ENCODE measurements at regions not wholly inside any gene's neighbourhood (a gene's known extent, or its start where the extent isn't known, plus 50 kb on each side); places are given as distances from the start of the nearest gene placed in this dataset.

DNA sequence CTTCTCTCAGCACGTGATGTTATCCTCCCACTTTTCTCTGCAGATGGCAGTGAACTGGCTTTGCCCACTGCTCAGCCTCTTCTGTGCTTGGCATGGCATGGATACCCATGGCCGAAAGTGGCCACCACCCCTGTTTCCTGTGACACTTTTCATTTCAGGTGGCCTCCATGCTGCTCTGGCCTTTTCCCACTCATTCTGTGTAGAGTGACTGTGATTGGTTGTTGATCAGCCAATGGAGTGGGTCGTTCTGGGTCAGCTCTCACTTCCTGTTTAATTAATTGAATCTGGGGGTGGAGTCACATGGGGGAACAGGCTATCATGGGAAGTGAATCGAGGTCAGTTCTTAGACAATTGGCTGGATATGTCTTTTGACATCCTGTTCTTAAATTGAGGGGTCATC, 350.1 kb upstream of the EEF2KMT start:
- intact Hi-C loops (cut with DNase I), result no loop called here
- Histone ChIP-seq H3K36me3 (no peaks in the 10 kb centered on the region), H3K9me3 (no peaks in the 10 kb centered on the region), H3K27me3 (no peaks in the 10 kb centered on the region), H3K4me3 (no peak overlapping the region), H3K27ac (no peak overlapping the region), H3K4me1 (no peaks in the 10 kb centered on the region)
- no peak for DNase-seq (ENCODE audit: extremely low spot score in 2 of 2)
- TF ChIP-seq POLR2AphosphoS5 (IDR thresholded peaks at IDR 0.05; ENCODE audit: insufficient read depth in 1 of 2, low read depth in 1 of 2), result no peak
- no peak for TF ChIP-seq POLR2A (IDR thresholded peaks at IDR 0.05)
- TF ChIP-seq, protein P1, sequence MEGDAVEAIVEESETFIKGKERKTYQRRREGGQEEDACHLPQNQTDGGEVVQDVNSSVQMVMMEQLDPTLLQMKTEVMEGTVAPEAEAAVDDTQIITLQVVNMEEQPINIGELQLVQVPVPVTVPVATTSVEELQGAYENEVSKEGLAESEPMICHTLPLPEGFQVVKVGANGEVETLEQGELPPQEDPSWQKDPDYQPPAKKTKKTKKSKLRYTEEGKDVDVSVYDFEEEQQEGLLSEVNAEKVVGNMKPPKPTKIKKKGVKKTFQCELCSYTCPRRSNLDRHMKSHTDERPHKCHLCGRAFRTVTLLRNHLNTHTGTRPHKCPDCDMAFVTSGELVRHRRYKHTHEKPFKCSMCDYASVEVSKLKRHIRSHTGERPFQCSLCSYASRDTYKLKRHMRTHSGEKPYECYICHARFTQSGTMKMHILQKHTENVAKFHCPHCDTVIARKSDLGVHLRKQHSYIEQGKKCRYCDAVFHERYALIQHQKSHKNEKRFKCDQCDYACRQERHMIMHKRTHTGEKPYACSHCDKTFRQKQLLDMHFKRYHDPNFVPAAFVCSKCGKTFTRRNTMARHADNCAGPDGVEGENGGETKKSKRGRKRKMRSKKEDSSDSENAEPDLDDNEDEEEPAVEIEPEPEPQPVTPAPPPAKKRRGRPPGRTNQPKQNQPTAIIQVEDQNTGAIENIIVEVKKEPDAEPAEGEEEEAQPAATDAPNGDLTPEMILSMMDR (IDR thresholded peaks at IDR 0.05), result no peak

DNA sequence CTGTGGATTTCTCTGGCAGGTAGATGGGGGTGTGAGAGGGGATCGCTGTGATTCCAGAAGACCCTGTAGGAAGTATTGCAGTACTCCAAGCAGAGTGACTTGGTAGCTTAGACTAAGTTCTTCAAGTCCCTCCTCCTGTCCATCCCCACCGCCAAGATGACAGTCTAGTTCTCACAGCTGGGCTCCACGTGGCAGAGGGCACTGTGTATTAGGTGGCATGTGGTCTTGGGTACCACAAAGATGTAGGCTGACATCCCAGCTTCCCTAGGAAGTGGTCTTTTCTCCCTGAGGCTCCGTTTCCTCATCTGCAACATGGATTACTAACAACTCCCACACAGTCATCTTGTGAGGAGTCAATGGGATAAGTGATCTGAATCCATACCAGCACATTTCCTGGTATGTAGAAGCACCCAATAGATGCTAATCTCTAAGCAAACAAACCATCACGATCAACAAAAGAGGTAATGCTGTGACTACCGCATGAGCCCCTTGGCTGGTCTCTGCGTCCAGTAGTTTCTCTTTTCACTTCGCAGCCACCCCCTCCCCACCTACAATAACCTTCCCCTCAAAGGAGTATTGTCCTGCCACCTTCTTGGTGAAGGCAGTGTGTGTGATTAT, 349.1 kb upstream of the EEF2KMT start:
- Histone ChIP-seq H3K4me3 (no peak overlapping the region), H3K27me3 (no peaks in the 10 kb centered on the region), H3K36me3 (no peaks in the 10 kb centered on the region), H3K27ac (no peak overlapping the region), H3K9me3 (no peaks in the 10 kb centered on the region), H3K4me1 (no peaks in the 10 kb centered on the region)
- DNase-seq (ENCODE audit: extremely low spot score in 2 of 2), result no peak
- intact Hi-C loops (cut with DNase I), result no loop called here
- TF ChIP-seq, protein P1 (IDR thresholded peaks at IDR 0.05), result no peak
- TF ChIP-seq POLR2AphosphoS5 (IDR thresholded peaks at IDR 0.05; ENCODE audit: insufficient read depth in 1 of 2, low read depth in 1 of 2) (no peak), POLR2A (IDR thresholded peaks at IDR 0.05) (no peak)

DNA sequence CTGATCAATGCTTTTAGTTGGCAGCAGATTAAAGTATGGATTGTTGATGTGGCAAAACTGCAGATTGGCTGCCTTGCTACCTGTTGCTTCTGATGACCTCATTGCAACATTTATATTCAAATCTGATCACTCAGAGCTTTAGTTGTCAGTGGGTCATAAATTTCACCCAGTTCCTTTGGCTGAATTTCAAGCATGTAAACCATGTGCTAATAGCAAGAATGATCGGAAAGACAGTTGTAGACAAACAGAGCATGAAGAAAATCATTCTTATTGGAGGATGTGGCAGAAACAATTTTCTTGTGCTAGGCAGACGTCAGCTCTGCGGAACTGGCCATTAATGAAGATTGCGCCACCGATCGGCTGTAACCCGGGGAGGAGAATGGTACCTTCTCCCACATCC, 346.6 kb upstream of the EEF2KMT start:
- H3K9me3 ChIP-seq, result no peaks in the 10 kb centered on the region
- TF ChIP-seq POLR2A (IDR thresholded peaks at IDR 0.05) (no peak), POLR2AphosphoS5 (IDR thresholded peaks at IDR 0.05; ENCODE audit: insufficient read depth in 1 of 2, low read depth in 1 of 2) (no peak)
- TF ChIP-seq, protein P1 (IDR thresholded peaks at IDR 0.05), result no peak
- no peaks in the 10 kb centered on the region for H3K27me3 ChIP-seq
- H3K4me3 ChIP-seq, result no peak overlapping the region
- intact Hi-C loops (cut with DNase I), result no loop called here
- H3K4me1 ChIP-seq, result no peaks in the 10 kb centered on the region
- DNase-seq (ENCODE audit: extremely low spot score in 2 of 2), result no peak
- H3K27ac ChIP-seq, result no peak overlapping the region
- no peaks in the 10 kb centered on the region for H3K36me3 ChIP-seq

DNA sequence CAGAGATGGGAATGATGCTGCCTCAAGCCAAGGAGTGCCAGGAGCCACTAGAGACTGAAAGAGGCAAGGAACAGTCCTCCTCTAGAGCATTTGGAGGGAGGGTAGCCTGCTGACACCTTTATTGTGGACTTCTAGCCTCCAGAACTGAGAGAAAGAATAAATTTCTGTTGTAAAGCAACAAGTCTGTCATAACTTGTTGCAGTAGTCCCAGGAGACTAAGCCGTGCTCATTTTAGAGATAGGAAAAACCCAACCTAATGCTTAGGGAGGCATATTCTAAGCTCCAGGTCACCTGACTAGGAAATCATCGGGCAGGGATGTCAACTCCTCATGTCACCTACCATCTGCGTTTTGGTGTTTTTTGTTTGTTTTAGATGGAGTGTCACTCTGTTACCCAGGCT, 345.4 kb upstream of the EEF2KMT start:
- Histone ChIP-seq H3K27me3 (no peaks in the 10 kb centered on the region), H3K27ac (no peak overlapping the region), H3K4me1 (no peaks in the 10 kb centered on the region), H3K4me3 (no peak overlapping the region), H3K9me3 (no peaks in the 10 kb centered on the region), H3K36me3 (no peaks in the 10 kb centered on the region)
- no peak for DNase-seq (ENCODE audit: extremely low spot score in 2 of 2)
- TF ChIP-seq, protein P1 (IDR thresholded peaks at IDR 0.05), result no peak
- TF ChIP-seq POLR2A (IDR thresholded peaks at IDR 0.05) (no peak), POLR2AphosphoS5 (IDR thresholded peaks at IDR 0.05; ENCODE audit: insufficient read depth in 1 of 2, low read depth in 1 of 2) (no peak)
- intact Hi-C loops (cut with DNase I), result no loop called here

DNA sequence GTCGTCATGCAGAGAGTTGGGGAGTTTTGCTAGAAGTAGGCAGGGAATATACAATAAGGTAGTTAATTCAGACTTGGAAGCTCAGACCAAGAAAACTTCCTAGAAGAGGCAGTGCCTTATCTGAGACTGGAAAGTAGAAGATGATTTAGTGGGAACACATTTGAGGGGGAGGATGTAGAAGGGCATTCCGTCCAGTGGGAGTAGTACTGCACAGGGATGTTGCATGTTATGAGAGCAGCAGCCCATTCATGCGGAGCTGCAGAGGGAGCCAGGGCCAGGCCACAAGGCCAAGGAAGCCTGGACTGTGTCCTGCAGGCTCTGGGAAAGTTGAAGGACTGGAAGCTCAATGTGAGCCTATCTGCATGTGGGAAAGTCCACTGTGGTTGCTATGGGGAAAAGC, 344.5 kb upstream of the EEF2KMT start:
- TF ChIP-seq POLR2AphosphoS5 (IDR thresholded peaks at IDR 0.05; ENCODE audit: insufficient read depth in 1 of 2, low read depth in 1 of 2) (no peak), POLR2A (IDR thresholded peaks at IDR 0.05) (no peak)
- TF ChIP-seq, protein P1 (IDR thresholded peaks at IDR 0.05), result no peak
- Histone ChIP-seq H3K9me3 (no peaks in the 10 kb centered on the region), H3K27ac (no peak overlapping the region), H3K4me1 (no peaks in the 10 kb centered on the region), H3K36me3 (no peaks in the 10 kb centered on the region), H3K27me3 (no peaks in the 10 kb centered on the region), H3K4me3 (no peak overlapping the region)
- intact Hi-C loops (cut with DNase I), result no loop called here
- DNase-seq (ENCODE audit: extremely low spot score in 2 of 2), result no peak

All from vagina (tissue), 2 donors.